Endothelial cell of umbilical vein (primary cell): ENCODE measurements at regions not wholly inside any gene's neighbourhood (a gene's known extent, or its start where the extent isn't known, plus 50 kb on each side); places are given as distances from the start of the nearest gene placed in this dataset.

Source experiments
- BruUV-seq: library from RNA; stranded (reverse); fragments of 400-500 nt; replicated peaks from 2 replicates; lab custom pipeline; 2021; lab: Mats Ljungman, UMichigan
- CTCF ChIA-PET: fragments of 300-600, 350-600 bp; sonication (Branson Sonifier 250); formaldehyde crosslinking; loops from one replicate; lab custom pipeline; 2021; ENCODE audit warnings: antibody characterized with exemption, inconsistent platforms; lab: Charles Lee
- POLR2A ChIA-PET: fragments of 300-600, 350-600 bp; sonication (Branson Sonifier 250); formaldehyde crosslinking; loops from one replicate; lab custom pipeline; 2021; ENCODE audit warnings: antibody characterized with exemption, inconsistent platforms; lab: Charles Lee
- DNase-seq: peaks from one replicate; pipeline ENCODE4 v3.0.0-alpha.2; 2011; ENCODE audit warnings: low read depth, low spot score
- FAIRE-seq: peaks from 2 replicates; lab custom pipeline; 2011; peaks lifted over from hg19 to GRCh38; lab: Jason Lieb, UNC
- H2AFZ ChIP-seq: 2 replicates; pipeline ENCODE4 v1.6.0; 2012; ENCODE audit warnings: low read depth, low read length, control low read depth, inconsistent platforms
- H3K27ac ChIP-seq: 2 replicates; pipeline ENCODE4 v1.5.1; 2011; ENCODE audit warnings: low read depth, mild to moderate bottlenecking, control low read depth, low read length, moderate library complexity; ENCODE audit not compliant: insufficient read depth
- H3K27me3 ChIP-seq, 2 experiments: 2 replicates each; pipeline versions ENCODE4 v1.6.0 to v1.6.1; 2011; ENCODE audit warnings: low read length in 2 of 2, mixed read lengths in 1 of 2; ENCODE audit not compliant: control insufficient read depth in 2 of 2, insufficient read depth in 2 of 2
- H3K36me3 ChIP-seq, 2 experiments: 2 replicates in 1 of 2; 3 replicates in 1 of 2; pipeline ENCODE4 v1.5.1; 2011; ENCODE audit warnings: low read length in 2 of 2, mild to moderate bottlenecking in 1 of 2, moderate library complexity in 1 of 2; ENCODE audit not compliant: control insufficient read depth in 2 of 2, insufficient read depth in 2 of 2; ENCODE audit errors: extremely low read depth in 1 of 2
- H3K4me1 ChIP-seq: 3 replicates; pipeline ENCODE4 v1.5.1; 2011; ENCODE audit warnings: mild to moderate bottlenecking, low read length; ENCODE audit not compliant: control insufficient read depth, insufficient read depth; ENCODE audit errors: extremely low read depth
- H3K4me2 ChIP-seq: 2 replicates; pipeline ENCODE4 v1.6.1; 2011; ENCODE audit warnings: low read length, control low read depth, mixed read lengths; ENCODE audit not compliant: insufficient read depth
- H3K4me3 ChIP-seq, 3 experiments: fragments of 200-600 bp in 1 of 3; sonication (generic), shearing (Covaris generic) in 1 of 3; replicated peaks in 1 of 3; 2 replicates each; pipeline ENCODE4 v1.5.1; 2011 to 2016; ENCODE audit warnings: control low read depth in 3 of 3, low read length in 3 of 3, mild to moderate bottlenecking in 2 of 3, inconsistent platforms in 1 of 3, low read depth in 1 of 3, moderate library complexity in 1 of 3; ENCODE audit not compliant: insufficient read depth in 1 of 3
- H3K79me2 ChIP-seq: 2 replicates; pipeline ENCODE4 v1.6.0; 2012; ENCODE audit warnings: low read length, inconsistent platforms; ENCODE audit not compliant: control insufficient read depth, insufficient read depth
- H3K9ac ChIP-seq: replicated peaks from 2 replicates; pipeline ENCODE3; 2011; ENCODE audit warnings: low read length, control low read depth; ENCODE audit not compliant: insufficient read depth; ENCODE audit errors: extremely low read depth
- H3K9me1 ChIP-seq: replicated peaks from 3 replicates; pipeline ENCODE4 v1.6.0; 2011; ENCODE audit warnings: mild to moderate bottlenecking, low read length; ENCODE audit not compliant: control insufficient read depth, insufficient read depth; ENCODE audit errors: extremely low read depth
- H3K9me3 ChIP-seq: replicated peaks from 2 replicates; pipeline ENCODE4 v1.5.1; 2012; ENCODE audit warnings: low read length, inconsistent platforms; ENCODE audit not compliant: control insufficient read depth, insufficient read depth
- H4K20me1 ChIP-seq: replicated peaks from 2 replicates; pipeline ENCODE3; 2011; ENCODE audit warnings: mild to moderate bottlenecking, low read length; ENCODE audit not compliant: control insufficient read depth, insufficient read depth; ENCODE audit errors: extremely low read depth
- EZH2 ChIP-seq: IDR thresholded peaks from 2 replicates; pipeline ENCODE4 v1.6.1; 2012; ENCODE audit warnings: borderline replicate concordance, low read depth, mild to moderate bottlenecking, moderate library complexity, low read length, inconsistent platforms; ENCODE audit not compliant: severe bottlenecking
- FOS ChIP-seq: IDR thresholded peaks from 2 replicates; pipeline ENCODE4 v1.6.1; 2011; ENCODE audit warnings: mild to moderate bottlenecking, low read length, moderate library complexity, borderline replicate concordance; ENCODE audit not compliant: insufficient read depth
- GATA2 ChIP-seq: IDR thresholded peaks from 2 replicates; pipeline ENCODE4 v1.7.0; 2011; ENCODE audit warnings: low read depth, mild to moderate bottlenecking, moderate library complexity, mixed read lengths, low read length; ENCODE audit not compliant: insufficient read length, insufficient read depth
- JUN ChIP-seq: IDR thresholded peaks from 2 replicates; pipeline ENCODE4 v1.6.1; 2011; ENCODE audit warnings: borderline replicate concordance, low read depth; ENCODE audit not compliant: insufficient read length, insufficient read depth
- MYC ChIP-seq: IDR thresholded peaks from one replicate; pipeline ENCODE4 v1.6.1; 2011; ENCODE audit warnings: mild to moderate bottlenecking, low read depth, low read length
- POLR2A ChIP-seq: IDR thresholded peaks from 2 replicates; pipeline ENCODE4 v1.6.1; 2012; ENCODE audit warnings: low read depth, mild to moderate bottlenecking, control low read depth, low read length
- POLR2AphosphoS5 ChIP-seq: IDR thresholded peaks from 2 replicates; pipeline ENCODE4 v1.6.1; 2012; ENCODE audit warnings: low read depth, mild to moderate bottlenecking, control low read depth, low read length, moderate library complexity; ENCODE audit not compliant: insufficient read depth
- dilution Hi-C: fragments of 300-500 bp; cut with MboI; formaldehyde crosslinking; loops from one replicate; pipeline ENCODE4 v1.15.0; 2019; ENCODE audit warnings: low sequenced_read_pairs; ENCODE audit not compliant: extremely low pct_ligation_motif_present
- intact Hi-C: fragments of 100-400 bp; cut with micrococcal nuclease; formaldehyde crosslinking; loops from one replicate; pipeline ENCODE4 v1.10.0; 2022
- TF ChIP-seq, protein P1 (sequence below), 2 donors: IDR thresholded peaks; 1 replicate in 1 of 2; 2 replicates in 1 of 2; pipeline ENCODE4 v1.5.1; 2011; ENCODE audit warnings: low read length in 2 of 2, mild to moderate bottlenecking in 2 of 2, moderate library complexity in 2 of 2, control low read depth in 1 of 2, inconsistent platforms in 1 of 2, low read depth in 1 of 2; ENCODE audit not compliant: insufficient read depth in 1 of 2; ENCODE audit errors: extremely low read depth in 1 of 2
- TF ChIP-seq, protein P2 (sequence below): IDR thresholded peaks from 2 replicates; pipeline ENCODE4 v1.6.1; 2011; ENCODE audit not compliant: insufficient read depth, insufficient read length

DNA sequence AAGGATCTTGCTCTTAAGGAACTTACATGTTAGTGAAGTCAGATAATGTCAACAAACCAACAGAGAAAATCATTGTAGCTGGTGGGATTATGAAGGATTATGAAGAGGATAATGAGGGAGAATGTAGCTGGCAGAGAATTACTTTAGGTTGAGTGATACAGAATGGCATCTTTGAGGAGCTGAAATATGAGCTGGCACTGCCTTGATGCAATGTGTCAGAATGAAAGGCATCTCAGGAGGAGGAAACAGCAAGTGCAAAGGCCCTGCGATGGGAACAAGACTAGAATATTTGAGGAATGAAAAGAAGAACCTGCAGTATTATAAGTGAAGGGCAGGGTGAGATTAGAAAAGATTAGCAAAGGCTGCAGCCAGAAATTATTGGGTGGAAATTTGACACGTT lies 237.2 kb upstream of the ADAMTS9 start:
- BruUV-seq: no TSS peak
- dilution Hi-C loops (no loop called here), intact Hi-C loops (loop anchor here (10.0 kb wide), 1 partner anchor 390 kb away; no protein-coding TSS in a partner anchor)
- peaks cover 34% of the 10 kb centered on the region for H3K4me1 ChIP-seq
- no peaks in the 10 kb centered on the region for H3K9me1 ChIP-seq
- POLR2A ChIA-PET: no interaction called here
- H3K4me2 ChIP-seq: no peak overlapping the region
- no peaks in the 10 kb centered on the region for H3K9me3 ChIP-seq
- H4K20me1 ChIP-seq: no peaks in the 10 kb centered on the region
- H3K9ac ChIP-seq: no peak overlapping the region
- H3K27me3 ChIP-seq: no peaks in the 10 kb centered on the region
- H2AFZ ChIP-seq: no peak overlapping the region
- no peaks in the 10 kb centered on the region for H3K36me3 ChIP-seq
- no peak overlapping the region for H3K4me3 ChIP-seq
- DNase-seq: no peak
- no peak for TF ChIP-seq EZH2
- TF ChIP-seq POLR2A: no peak
- no peak for TF ChIP-seq MYC
- no peak for TF ChIP-seq FOS
- no peak for TF ChIP-seq POLR2AphosphoS5
- TF ChIP-seq, protein P1, sequence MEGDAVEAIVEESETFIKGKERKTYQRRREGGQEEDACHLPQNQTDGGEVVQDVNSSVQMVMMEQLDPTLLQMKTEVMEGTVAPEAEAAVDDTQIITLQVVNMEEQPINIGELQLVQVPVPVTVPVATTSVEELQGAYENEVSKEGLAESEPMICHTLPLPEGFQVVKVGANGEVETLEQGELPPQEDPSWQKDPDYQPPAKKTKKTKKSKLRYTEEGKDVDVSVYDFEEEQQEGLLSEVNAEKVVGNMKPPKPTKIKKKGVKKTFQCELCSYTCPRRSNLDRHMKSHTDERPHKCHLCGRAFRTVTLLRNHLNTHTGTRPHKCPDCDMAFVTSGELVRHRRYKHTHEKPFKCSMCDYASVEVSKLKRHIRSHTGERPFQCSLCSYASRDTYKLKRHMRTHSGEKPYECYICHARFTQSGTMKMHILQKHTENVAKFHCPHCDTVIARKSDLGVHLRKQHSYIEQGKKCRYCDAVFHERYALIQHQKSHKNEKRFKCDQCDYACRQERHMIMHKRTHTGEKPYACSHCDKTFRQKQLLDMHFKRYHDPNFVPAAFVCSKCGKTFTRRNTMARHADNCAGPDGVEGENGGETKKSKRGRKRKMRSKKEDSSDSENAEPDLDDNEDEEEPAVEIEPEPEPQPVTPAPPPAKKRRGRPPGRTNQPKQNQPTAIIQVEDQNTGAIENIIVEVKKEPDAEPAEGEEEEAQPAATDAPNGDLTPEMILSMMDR (IDR thresholded peaks at IDR 0.05; ENCODE audit: extremely low read depth in 1 of 2, insufficient read depth in 1 of 2, low read depth in 1 of 2, low read length in 2 of 2): no peak
- TF ChIP-seq, protein P2, sequence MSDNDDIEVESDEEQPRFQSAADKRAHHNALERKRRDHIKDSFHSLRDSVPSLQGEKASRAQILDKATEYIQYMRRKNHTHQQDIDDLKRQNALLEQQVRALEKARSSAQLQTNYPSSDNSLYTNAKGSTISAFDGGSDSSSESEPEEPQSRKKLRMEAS: no peak
- no peak for TF ChIP-seq JUN
- no peak for TF ChIP-seq GATA2
- FAIRE-seq: no peak
- no peak overlapping the region for H3K27ac ChIP-seq
- no peaks in the 10 kb centered on the region for H3K79me2 ChIP-seq
- CTCF ChIA-PET: interaction anchor here (0.6 to 2.0 kb wide), 3 partner anchors 9 to 329 kb away, joined by 3 to 7 read pairs (median 3); no protein-coding TSS in a partner anchor
